SIG-M5 (cell line): ENCODE measurements at regions not wholly inside any gene's neighbourhood (a gene's known extent, or its start where the extent isn't known, plus 50 kb on each side); places are given as distances from the start of the nearest gene placed in this dataset.
"Not testable (repeated sequence)": the region's sequence is repeated elsewhere in the genome, so short reads cannot be mapped to it uniquely, and the experiment has no call there.

Experiments
- DNase-seq: peaks from one replicate; lab custom pipeline; 2025; lab: John Stamatoyannopoulos, UW

GRCh38 chr15:31179693-31180092 is 78.2 kb upstream of the TRPM1 start:
- no peak for DNase-seq

- DNase-seq, result no peak
Measured at GRCh38 chr15:31193291-31193690, 91.8 kb upstream of the TRPM1 start.

GRCh38 chr15:31195871-31196270 is 94.3 kb upstream of the TRPM1 start:
- DNase-seq, result no peak

- no peak for DNase-seq
Measured at GRCh38 chr15:31197497-31198414, 96.2 kb upstream of the TRPM1 start.

DNA sequence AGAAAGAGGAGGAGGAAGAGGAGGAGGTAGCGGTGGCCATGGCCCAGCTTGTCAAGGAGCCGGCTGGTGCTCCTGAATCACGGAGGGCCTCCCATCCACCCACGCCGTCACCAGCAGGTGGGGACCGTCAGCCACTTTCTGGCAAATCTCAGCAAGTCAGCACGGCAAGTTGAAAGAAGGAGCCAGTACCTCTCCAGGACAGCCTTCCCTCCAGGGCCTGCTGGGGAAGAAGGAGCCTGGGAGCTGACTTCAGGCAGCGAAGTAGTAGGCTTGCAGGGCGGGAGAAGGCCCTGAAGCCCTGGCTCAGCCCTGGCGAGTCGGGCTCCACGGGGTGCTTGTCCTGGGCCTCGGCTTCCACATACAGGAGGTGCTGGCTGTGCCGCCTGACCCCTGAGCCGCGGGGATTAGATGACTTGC is 99.2 kb upstream of the TRPM1 start:
- no peak for DNase-seq

DNA sequence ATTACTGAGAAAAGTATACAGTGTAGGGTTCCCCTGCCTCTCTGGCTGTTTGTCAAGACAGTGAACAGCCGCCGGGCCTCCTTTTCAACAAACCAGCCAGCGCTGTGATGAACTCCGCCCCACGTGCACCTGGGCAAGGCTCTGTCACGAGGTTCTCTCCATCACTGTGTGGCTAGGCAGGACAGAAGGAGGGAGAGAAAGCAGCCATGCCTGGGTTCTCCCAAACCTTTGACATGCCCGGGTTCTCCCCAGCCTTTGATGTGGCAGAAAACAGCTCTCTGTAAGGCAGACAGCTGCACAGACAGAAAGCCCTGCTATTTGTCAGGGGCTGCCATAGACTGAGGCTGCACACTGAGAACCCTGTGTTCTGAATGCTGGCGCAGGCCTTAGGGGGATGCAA is 101.4 kb upstream of the TRPM1 start:
- no peak for DNase-seq

DNA sequence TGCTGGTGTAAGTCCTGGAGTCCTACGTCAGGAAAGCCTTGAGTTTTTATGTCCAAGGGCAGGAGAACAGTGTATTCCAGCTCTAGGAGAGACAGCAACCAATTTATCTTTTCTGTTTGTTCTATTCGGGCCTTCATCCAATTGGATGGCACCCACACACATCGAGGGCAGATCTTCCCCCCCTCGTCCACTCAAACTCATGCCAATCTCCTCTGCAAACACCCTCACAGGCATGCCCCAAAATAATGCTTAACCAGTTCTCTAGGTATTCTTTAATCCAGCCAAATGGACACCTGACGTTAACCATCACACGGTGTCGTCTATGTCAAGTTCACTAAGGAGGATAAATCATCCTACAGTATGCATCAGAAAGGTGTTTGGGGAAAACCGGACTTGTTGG is 102.5 kb upstream of the TRPM1 start:
- DNase-seq, result no peak

DNA sequence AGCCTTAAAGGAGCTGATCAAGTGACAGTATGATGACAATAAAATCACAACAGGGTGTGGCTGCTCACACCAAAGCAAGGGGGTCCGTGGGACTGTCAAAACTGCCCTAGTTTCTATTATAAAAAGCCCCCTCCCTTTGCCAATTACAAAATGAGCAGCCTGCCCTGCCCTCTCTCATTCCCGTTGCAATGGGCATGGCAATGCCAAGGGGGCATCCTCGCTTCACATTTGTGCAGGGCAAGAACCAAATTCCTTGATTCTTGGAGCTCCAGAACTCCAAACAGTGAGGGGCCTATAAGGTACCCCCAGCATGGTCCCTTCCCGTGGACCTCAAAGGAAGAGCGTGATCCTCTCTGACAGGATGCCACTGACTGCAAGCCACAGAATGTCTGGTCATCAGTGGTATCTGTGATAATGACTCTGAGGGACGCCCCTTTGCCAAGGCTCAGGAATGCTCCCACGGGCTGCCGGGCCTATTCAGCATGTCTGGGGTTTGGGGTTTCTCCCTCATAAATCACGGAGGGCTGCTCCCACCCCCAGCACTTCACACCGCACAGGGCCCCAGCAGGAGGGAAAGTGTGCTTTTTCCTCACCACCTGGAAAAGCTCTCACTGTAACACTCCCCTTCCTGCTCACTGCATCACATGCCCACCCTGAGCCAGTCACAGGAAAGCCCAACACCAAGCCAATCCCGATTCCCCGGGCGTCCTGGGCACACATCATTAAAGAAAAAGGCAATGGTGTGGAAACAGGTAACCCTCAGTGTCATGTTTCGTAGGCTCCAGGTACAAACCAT is 105.1 kb upstream of the TRPM1 start:
- no peak for DNase-seq

GRCh38 chr15:31207246-31207645 is 105.7 kb upstream of the TRPM1 start:
- no peak for DNase-seq

DNA sequence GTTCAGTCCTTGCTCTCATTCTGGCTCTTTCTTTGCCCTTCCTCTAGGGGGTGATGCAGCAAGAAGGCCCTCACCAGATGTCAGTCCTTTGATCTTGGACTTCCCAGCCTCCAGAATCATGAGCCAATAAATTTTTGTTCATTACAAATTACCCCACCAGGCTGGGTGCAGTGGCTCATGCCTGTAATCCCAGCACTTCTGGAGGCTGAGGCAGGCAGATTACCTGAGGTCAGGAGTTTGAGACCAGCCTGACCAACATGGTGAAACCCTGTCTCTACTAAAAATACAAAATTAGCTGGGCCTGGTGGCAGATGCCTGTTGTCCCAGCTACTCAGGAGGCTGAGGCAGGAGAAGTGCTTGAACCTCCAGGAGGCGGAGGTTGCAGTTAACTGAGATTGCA is 106.3 kb upstream of the TRPM1 start:
- not testable (repeated sequence) for DNase-seq

DNA sequence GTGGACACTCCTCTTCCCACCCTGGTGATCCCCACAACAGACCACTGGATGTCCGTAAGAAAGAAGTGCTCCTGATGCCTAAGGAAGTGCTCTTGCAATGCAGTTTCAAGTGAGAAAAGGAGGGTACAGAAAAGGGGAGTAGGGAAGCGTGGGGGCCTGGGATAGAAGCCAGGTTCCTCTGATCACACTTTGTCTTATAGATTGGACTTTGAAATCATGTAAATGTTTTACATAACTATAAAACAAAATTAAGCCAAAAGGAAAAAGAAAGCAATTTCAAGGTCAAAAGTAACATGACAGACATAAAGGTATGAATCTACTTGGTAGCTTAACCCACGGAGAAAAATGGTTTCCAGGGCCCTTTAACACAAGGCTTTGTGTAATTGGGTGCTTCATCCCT is 107.3 kb upstream of the TRPM1 start:
- DNase-seq, result no peak

DNA sequence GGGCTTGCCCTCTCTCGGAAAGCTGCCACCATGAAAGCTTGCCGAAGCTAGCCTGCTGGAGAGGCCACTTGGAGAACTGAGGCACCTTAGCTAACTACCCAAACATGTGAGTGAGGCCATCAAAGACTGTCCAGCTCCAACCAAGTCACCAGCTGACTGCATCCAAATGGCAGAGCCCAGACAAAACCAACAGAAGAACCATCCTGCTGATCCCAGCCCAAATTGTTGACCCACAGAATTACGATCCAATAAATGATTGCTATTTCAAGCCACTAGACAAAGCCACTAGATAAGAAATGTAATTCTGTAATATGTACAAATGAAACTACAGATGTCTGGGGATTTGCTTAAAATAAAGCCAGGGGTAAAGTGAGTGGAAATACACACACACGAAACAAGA is 109.8 kb upstream of the TRPM1 start:
- no peak for DNase-seq

DNA sequence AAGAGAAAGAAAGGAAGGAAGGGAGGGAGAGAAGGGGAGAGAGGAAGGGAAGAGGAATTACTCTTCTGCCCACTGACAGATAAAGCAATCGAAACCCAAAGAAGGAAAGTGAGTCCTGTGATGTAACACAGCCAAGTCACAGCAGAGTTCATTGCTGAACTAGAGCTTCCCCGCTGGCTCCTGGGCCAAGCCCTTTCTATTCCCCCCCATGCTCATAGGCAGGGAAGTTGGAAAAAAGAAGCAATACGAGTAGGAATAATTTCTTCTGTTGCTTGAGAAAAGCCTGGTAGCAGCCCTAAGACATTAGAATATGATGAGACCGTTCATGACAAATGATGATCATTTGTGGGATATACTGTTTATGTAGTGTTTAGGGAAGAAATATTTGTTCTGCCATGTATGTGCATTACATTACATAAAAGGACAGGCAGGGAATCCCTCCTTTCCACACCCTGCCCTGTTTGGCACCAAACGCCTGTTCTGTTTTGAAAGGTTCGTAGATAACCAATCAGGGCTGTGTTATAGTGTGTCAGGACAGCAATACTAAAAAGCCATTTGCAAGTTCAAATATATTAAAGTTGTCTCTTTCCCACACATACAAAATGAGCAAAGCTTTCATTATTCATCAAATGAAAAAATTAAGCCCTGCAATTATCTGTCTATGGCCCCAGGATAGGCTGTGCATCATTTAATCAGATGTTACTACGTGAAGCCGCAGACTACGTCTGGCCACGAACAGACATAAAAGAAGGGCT is 111.0 kb upstream of the TRPM1 start:
- DNase-seq, result no peak

GRCh38 chr15:31214158-31214863 is 112.3 kb upstream of the KLF13 start:
- DNase-seq, result no peak

DNA sequence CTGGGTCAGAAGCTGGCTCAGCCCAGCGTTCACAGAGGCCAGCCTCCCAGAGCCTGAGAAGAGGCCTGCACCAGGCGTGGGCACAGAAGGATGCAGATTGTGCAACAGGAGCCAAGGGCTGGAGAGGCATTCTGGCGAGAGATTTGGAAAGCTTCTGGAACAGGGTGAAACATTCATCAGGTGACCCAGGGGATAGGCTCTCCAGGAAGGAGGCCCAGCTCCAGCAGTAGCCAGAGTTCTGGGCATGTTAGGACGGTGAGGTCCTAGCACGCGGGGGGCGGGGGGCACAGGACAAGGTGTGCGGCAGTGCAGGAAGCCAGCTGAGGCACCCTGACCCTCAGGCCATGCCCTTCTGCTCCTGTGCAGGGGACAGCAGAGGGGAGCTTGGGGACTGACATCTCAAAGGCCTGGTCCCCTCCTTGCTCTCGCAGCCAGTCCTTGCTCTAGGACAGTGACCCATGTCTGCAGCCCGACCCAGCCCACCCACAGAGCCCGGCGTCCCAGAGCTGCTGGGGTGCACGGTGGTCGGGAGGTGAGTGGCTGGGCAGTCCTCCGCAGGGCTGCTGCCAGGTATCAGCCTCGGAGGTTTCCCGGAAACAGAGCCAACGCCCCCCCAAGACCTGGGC is 111.7 kb upstream of the KLF13 start:
- DNase-seq, result no peak

- no peak for DNase-seq
Measured at GRCh38 chr15:31215490-31216214, 111.0 kb upstream of the KLF13 start.

DNA sequence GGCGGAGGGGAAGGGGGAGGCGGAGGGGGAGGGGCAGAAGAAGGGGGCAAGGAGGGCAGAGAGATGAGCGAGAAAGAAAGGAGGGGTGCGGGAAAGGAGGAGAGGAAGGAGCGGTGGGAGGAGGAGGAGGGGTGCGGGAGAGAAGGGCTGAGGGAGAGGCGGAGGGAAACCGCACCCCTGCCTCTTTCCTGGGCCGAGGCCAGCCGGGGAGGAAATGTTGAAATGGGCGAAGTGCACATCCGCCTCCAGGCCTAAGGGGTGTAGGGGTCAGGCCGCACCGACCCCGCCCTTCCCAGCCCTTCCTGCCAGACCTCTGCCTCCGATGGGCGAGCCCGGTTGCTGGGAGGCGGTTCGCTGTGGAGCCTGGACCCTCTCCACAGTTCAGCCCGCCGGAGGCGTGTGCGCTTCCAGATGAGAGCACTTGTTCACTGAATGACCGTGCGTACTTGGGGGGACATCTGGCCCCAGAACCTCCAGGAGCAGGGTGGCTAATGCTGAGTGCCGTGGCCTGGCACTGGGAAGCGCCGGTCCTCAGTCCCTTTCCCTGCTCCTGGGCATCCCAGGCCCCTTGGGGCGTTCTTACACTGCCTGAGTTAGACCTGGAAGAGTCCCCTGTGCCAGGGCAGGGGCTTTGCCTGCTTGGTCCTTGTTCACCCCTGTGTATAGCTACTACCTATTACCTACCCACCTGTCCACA is 110.3 kb upstream of the KLF13 start:
- peak; percentile 37 for DNase-seq

GRCh38 chr15:31217067-31217466 is 109.6 kb upstream of the KLF13 start:
- DNase-seq, result no peak

DNA sequence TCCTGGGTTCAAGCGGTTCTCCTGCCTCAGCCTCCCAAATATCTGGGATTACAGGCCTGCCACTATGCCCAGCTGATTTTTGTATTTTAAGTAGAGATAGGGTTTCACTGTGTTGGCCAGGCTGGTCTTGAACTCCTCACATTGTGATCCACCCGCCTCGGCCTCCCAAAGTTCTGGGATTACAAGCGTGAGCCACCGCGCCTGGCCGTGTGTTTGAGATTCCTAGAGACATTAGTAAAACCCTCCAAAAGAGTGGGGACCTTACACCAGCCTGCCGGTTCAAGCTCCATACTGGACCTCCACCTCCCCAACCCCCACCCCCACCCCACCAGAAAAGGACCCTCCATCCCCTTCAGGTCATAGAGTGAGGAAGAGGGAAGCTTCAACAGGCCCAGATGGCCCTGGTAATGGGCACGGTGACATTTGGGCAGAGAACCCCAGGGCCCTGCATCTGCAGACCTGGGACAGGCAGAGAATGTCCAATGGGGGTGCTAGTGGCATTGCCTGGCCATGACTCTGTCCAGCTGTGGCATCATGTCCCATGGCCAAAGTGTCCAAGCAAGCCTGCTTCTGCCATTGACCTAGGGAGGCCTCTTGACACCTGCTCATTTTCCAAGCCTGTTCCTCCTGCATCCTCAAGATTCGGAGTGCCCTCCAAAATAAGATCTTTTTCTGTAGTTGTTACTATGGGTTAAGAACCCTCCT is 108.9 kb upstream of the KLF13 start:
- DNase-seq, result no peak
